ENCODE measurements at regions not wholly inside any gene's neighbourhood (a gene's known extent, or its start where the extent isn't known, plus 50 kb on each side); places are given as distances from the start of the nearest gene placed in this dataset.
A peak's percentile ranks its signal among the peaks of the same experiment; 100 is the strongest.

- Histone ChIP-seq H2AFZ (ENCODE audit: low read depth) (no peak overlapping the region), H3K79me2 (ENCODE audit: insufficient read depth) (no peaks in the 10 kb centered on the region), H3K27me3 (ENCODE audit: insufficient read depth) (no peaks in the 10 kb centered on the region), H3K9me3 (0 out of 2 replicates have a peak, but pooled peaks cover 3% of the 10 kb centered on the region), H3K9ac (no peak overlapping the region), H3F3A (replicated peaks; ENCODE audit: insufficient read depth) (no peaks in the 10 kb centered on the region), H3K4me1 (ENCODE audit: control insufficient read depth in 1 of 2, insufficient read depth in 2 of 2, low read depth in 1 of 2, low read length in 1 of 2) (peaks cover 0 to 2% of the 10 kb centered on the region in 2 experiments; a peak in 1 of 4 replicates), H3K27ac (ENCODE audit: low read depth in 2 of 2, low read length in 1 of 2) (no peak overlapping the region), H3K9me2 (no peaks in the 10 kb centered on the region), H3K4me3 (ENCODE audit: low read depth in 2 of 2, low read length in 1 of 2) (no peak overlapping the region), H3K4me2 (no peak overlapping the region), H4K20me1 (ENCODE audit: insufficient read depth) (no peaks in the 10 kb centered on the region), H3K36me3 (replicated peaks in 1 of 2; ENCODE audit: control insufficient read depth in 1 of 2, insufficient read depth in 2 of 2, low read length in 1 of 2) (no peaks in the 10 kb centered on the region)
- WGBS (ENCODE audit: low lambda C conversion rate), result 5% methylated on average over 1 of the region's 1 CpG
- DNase-seq, result no peak
- TF ChIP-seq IRF3 (IDR thresholded peaks at IDR 0.05; ENCODE audit: low read depth, low read length) (no peak), FOSL2 (IDR thresholded peaks at IDR 0.05; ENCODE audit: borderline replicate concordance, low read depth) (no peak), SIN3A (IDR thresholded peaks at IDR 0.05; ENCODE audit: borderline replicate concordance, low read depth, low read length) (no peak)
- CTCF ChIA-PET, result no interaction called here
- POLR2A ChIA-PET, result no interaction called here
These were observed 253.0 kb downstream of the PCDH20 start for GRCh38 chr13:61162636-61163035.

- no peak for DNase-seq
- H3K27me3 ChIP-seq (ENCODE audit: insufficient read depth), result no peaks in the 10 kb centered on the region
- TF ChIP-seq GATA2 (CRISPR knock-in tag; IDR thresholded peaks at IDR 0.05), result 0 out of 2 replicates have a peak, but pooled peaks have one; percentile 12
- no peak for TF ChIP-seq MEF2A (IDR thresholded peaks at IDR 0.05; ENCODE audit: borderline replicate concordance, low read depth)
- H3K36me3 ChIP-seq (replicated peaks in 1 of 2; ENCODE audit: control insufficient read depth in 1 of 2, insufficient read depth in 2 of 2, low read length in 1 of 2), result no peaks in the 10 kb centered on the region
- no peak overlapping the region for H3K9ac ChIP-seq
- ChIA-PET POLR2A (no interaction called here), CTCF (no interaction called here)
- H3K4me1 ChIP-seq (ENCODE audit: control insufficient read depth in 1 of 2, insufficient read depth in 2 of 2, low read depth in 1 of 2, low read length in 1 of 2), result peaks cover 0 to 2% of the 10 kb centered on the region in 2 experiments; a peak in 1 of 4 replicates
- H3K27ac ChIP-seq (ENCODE audit: low read depth in 2 of 2, low read length in 1 of 2), result no peak overlapping the region
- H3F3A ChIP-seq (replicated peaks; ENCODE audit: insufficient read depth), result no peaks in the 10 kb centered on the region
- WGBS (ENCODE audit: low lambda C conversion rate), result 17% methylated on average over 3 of the region's 3 CpGs
- no peaks in the 10 kb centered on the region for H3K79me2 ChIP-seq (ENCODE audit: insufficient read depth)
- H3K4me3 ChIP-seq (ENCODE audit: low read depth in 2 of 2, low read length in 1 of 2), result no peak overlapping the region
- H3K9me3 ChIP-seq, result 0 out of 2 replicates have a peak, but pooled peaks cover 3% of the 10 kb centered on the region
- no peaks in the 10 kb centered on the region for H4K20me1 ChIP-seq (ENCODE audit: insufficient read depth)
- H2AFZ ChIP-seq (ENCODE audit: low read depth), result no peak overlapping the region
- no peak overlapping the region for H3K4me2 ChIP-seq
- no peaks in the 10 kb centered on the region for H3K9me2 ChIP-seq
These were observed 253.5 kb downstream of the PCDH20 start for GRCh38 chr13:61162106-61162505.

- Histone ChIP-seq H3F3A (replicated peaks; ENCODE audit: insufficient read depth) (no peaks in the 10 kb centered on the region), H3K4me1 (ENCODE audit: control insufficient read depth in 1 of 2, insufficient read depth in 2 of 2, low read depth in 1 of 2, low read length in 1 of 2) (peaks cover 0 to 2% of the 10 kb centered on the region in 2 experiments; a peak in 1 of 4 replicates), H3K36me3 (replicated peaks in 1 of 2; ENCODE audit: control insufficient read depth in 1 of 2, insufficient read depth in 2 of 2, low read length in 1 of 2) (no peaks in the 10 kb centered on the region), H3K27me3 (ENCODE audit: insufficient read depth) (no peaks in the 10 kb centered on the region), H3K9ac (no peak overlapping the region), H3K27ac (ENCODE audit: low read depth in 2 of 2, low read length in 1 of 2) (no peak overlapping the region), H3K9me3 (0 out of 2 replicates have a peak, but pooled peaks cover 3% of the 10 kb centered on the region), H4K20me1 (ENCODE audit: insufficient read depth) (no peaks in the 10 kb centered on the region), H3K9me2 (no peaks in the 10 kb centered on the region), H2AFZ (ENCODE audit: low read depth) (no peak overlapping the region), H3K4me3 (ENCODE audit: low read depth in 2 of 2, low read length in 1 of 2) (no peak overlapping the region), H3K4me2 (no peak overlapping the region), H3K79me2 (ENCODE audit: insufficient read depth) (no peaks in the 10 kb centered on the region)
- no peak for DNase-seq
- no peak for TF ChIP-seq CHD2 (IDR thresholded peaks at IDR 0.05; ENCODE audit: low read length, partially characterized antibody)
- TF ChIP-seq ELF1 (IDR thresholded peaks at IDR 0.05), result no peak
- TF ChIP-seq, protein P1, sequence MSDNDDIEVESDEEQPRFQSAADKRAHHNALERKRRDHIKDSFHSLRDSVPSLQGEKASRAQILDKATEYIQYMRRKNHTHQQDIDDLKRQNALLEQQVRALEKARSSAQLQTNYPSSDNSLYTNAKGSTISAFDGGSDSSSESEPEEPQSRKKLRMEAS (IDR thresholded peaks at IDR 0.05; ENCODE audit: low read depth), result no peak
- TF ChIP-seq REST (IDR thresholded peaks at IDR 0.05; ENCODE audit: low read depth, low read length), result no peak
- no peak for TF ChIP-seq GATA2 (CRISPR knock-in tag; IDR thresholded peaks at IDR 0.05)
- TF ChIP-seq FOXM1 (IDR thresholded peaks at IDR 0.05; ENCODE audit: low read depth), result no peak
- TF ChIP-seq EP300 (IDR thresholded peaks at IDR 0.05; ENCODE audit: borderline replicate concordance in 1 of 2, low read depth in 1 of 2, low read length in 1 of 2), result no peak
- no peak for TF ChIP-seq NFIC (IDR thresholded peaks at IDR 0.05; ENCODE audit: borderline replicate concordance)
- TF ChIP-seq RAD21 (IDR thresholded peaks at IDR 0.05; ENCODE audit: low read length), result no peak
- no peak for TF ChIP-seq NRF1 (IDR thresholded peaks at IDR 0.05; ENCODE audit: low read depth, low read length)
- TF ChIP-seq, protein P2, sequence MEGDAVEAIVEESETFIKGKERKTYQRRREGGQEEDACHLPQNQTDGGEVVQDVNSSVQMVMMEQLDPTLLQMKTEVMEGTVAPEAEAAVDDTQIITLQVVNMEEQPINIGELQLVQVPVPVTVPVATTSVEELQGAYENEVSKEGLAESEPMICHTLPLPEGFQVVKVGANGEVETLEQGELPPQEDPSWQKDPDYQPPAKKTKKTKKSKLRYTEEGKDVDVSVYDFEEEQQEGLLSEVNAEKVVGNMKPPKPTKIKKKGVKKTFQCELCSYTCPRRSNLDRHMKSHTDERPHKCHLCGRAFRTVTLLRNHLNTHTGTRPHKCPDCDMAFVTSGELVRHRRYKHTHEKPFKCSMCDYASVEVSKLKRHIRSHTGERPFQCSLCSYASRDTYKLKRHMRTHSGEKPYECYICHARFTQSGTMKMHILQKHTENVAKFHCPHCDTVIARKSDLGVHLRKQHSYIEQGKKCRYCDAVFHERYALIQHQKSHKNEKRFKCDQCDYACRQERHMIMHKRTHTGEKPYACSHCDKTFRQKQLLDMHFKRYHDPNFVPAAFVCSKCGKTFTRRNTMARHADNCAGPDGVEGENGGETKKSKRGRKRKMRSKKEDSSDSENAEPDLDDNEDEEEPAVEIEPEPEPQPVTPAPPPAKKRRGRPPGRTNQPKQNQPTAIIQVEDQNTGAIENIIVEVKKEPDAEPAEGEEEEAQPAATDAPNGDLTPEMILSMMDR (IDR thresholded peaks at IDR 0.05), result no peak
- no peak for TF ChIP-seq SIN3A (IDR thresholded peaks at IDR 0.05; ENCODE audit: borderline replicate concordance, low read depth, low read length)
- ChIA-PET CTCF (interaction anchor here (1.6 kb wide), 1 partner anchor 10 kb away, joined by 5 read pairs; no protein-coding TSS in a partner anchor), POLR2A (no interaction called here)
- WGBS (ENCODE audit: low lambda C conversion rate), result 30% methylated on average over 1 of the region's 1 CpG
These were observed 258.9 kb downstream of the PCDH20 start for GRCh38 chr13:61156753-61157152.

All from SK-N-SH (cell line).